Activated naive CD4-positive, alpha-beta T cell treated with anti-CD3 and anti-CD28 coated beads, Interleukin-2, amount 10 ng/mL, durations not matched to agents 7 days and 5 days (primary cell): ENCODE measurements at regions not wholly inside any gene's neighbourhood (a gene's known extent, or its start where the extent isn't known, plus 50 kb on each side); places are given as distances from the start of the nearest gene placed in this dataset.

ENCODE experiments used
- CTCF ChIA-PET: fragments of 350-600 bp; sonication (Branson Sonifier 250); formaldehyde crosslinking; loops from one replicate; lab custom pipeline; 2021; ENCODE audit warnings: antibody characterized with exemption; lab: Charles Lee
- DNase-seq: peaks from one replicate; pipeline ENCODE4 v3.0.0-alpha.2; 2020
- H3K27ac Mint-ChIP-seq: one replicate; pipeline ENCODE4 v1.8.0; 2021; ENCODE audit warnings: mild to moderate bottlenecking, moderate library complexity, mixed read lengths
- H3K27me3 Mint-ChIP-seq: one replicate; pipeline ENCODE4 v1.8.0; 2021; ENCODE audit warnings: mild to moderate bottlenecking, mixed read lengths
- H3K36me3 Mint-ChIP-seq: one replicate; pipeline ENCODE4 v1.8.0; 2021; ENCODE audit warnings: mixed read lengths
- H3K4me1 Mint-ChIP-seq: one replicate; pipeline ENCODE4 v1.8.0; 2021; ENCODE audit warnings: mixed read lengths
- H3K4me3 Mint-ChIP-seq: one replicate; pipeline ENCODE4 v1.8.0; 2021; ENCODE audit warnings: mild to moderate bottlenecking, moderate library complexity, mixed read lengths
- H3K9me3 Mint-ChIP-seq: one replicate; pipeline ENCODE4 v1.8.0; 2021; ENCODE audit warnings: mixed read lengths

GRCh38 chr10:112052166-112052565, 131.4 kb downstream of the GPAM start:
- Mint-ChIP-seq H3K4me3 (no peak overlapping the region), H3K27me3 (no peaks in the 10 kb centered on the region), H3K36me3 (no peaks in the 10 kb centered on the region), H3K9me3 (no peaks in the 10 kb centered on the region), H3K27ac (no peak overlapping the region), H3K4me1 (no peaks in the 10 kb centered on the region)
- CTCF ChIA-PET = no interaction called here
- no peak for DNase-seq

DNA sequence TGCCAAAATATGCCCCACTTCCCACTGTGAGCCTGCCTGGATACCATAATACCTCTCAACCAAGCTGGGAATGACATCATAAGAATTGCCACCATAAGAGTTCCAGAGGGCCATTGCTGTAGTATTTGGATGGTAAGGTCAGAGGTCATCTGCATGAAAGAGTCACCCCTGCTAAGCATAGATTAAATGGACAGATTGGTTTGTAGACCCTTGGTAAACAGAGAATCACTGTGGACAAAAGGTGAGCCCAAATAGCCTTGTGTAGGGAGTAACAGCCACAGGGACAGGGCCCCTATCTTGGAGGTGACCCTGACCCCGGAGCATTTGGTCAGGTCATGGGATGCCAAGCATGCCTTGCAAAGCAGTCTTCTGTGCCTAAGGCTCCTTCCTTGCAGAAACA, 129.7 kb downstream of the GPAM start:
- Mint-ChIP-seq H3K27ac (no peak overlapping the region), H3K27me3 (no peaks in the 10 kb centered on the region), H3K36me3 (no peaks in the 10 kb centered on the region), H3K4me1 (no peaks in the 10 kb centered on the region), H3K4me3 (no peak overlapping the region), H3K9me3 (no peaks in the 10 kb centered on the region)
- no peak for DNase-seq
- CTCF ChIA-PET = no interaction called here

DNA sequence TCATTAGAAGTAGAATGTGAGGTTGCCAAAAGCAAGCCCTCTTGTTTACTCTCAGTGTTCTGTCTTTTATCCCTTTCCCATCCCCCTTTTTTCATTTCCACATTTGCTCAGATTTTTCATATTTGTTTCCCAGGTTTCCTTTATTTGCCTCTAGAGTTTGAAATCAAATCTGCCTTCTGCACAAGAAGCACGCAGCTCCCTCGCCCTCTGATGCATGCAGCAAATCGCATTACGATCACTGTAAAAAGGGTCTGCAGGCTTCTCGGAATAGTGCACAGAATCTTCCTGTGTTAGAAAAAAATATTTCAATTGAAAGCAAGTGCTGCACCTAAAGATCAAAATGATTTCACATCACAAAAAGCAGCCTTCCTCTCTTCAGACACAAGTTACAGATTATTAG, 129.0 kb downstream of the GPAM start:
- Mint-ChIP-seq H3K27me3 (no peaks in the 10 kb centered on the region), H3K4me1 (no peaks in the 10 kb centered on the region), H3K27ac (no peak overlapping the region), H3K4me3 (no peak overlapping the region), H3K9me3 (no peaks in the 10 kb centered on the region), H3K36me3 (no peaks in the 10 kb centered on the region)
- CTCF ChIA-PET = no interaction called here
- no peak for DNase-seq

- DNase-seq = no peak
- H3K27me3 Mint-ChIP-seq = no peaks in the 10 kb centered on the region
- no peaks in the 10 kb centered on the region for H3K36me3 Mint-ChIP-seq
- H3K4me3 Mint-ChIP-seq = no peak overlapping the region
- no peaks in the 10 kb centered on the region for H3K4me1 Mint-ChIP-seq
- H3K9me3 Mint-ChIP-seq = no peaks in the 10 kb centered on the region
- no peak overlapping the region for H3K27ac Mint-ChIP-seq
- CTCF ChIA-PET = no interaction called here
These were observed 126.5 kb downstream of the GPAM start for GRCh38 chr10:112057072-112057471.

DNA sequence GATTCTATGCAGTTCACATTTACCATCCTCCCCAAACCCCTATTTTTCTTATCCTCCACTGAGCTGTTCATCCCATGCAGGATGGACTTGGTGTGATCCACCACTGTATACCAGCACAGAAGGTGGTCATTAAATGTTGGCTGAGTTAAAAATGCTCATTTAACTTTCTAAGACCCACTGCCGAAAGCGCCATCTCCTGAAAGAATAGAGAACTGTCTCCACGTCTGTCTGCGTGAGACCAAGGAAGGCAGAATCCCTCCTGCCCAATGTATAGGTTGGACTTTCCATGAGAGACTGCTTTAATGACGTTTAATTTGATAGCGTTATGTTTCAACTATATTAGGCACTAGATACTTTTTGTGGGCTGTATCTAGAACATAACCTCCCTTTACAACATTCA, 124.3 kb downstream of the GPAM start:
- no peaks in the 10 kb centered on the region for H3K9me3 Mint-ChIP-seq

GRCh38 chr10:112071596-112072133, 111.9 kb downstream of the GPAM start:
- H3K9me3 Mint-ChIP-seq = no peaks in the 10 kb centered on the region
- no peaks in the 10 kb centered on the region for H3K4me1 Mint-ChIP-seq
- H3K27ac Mint-ChIP-seq = no peak overlapping the region
- CTCF ChIA-PET = no interaction called here
- DNase-seq = no peak
- H3K27me3 Mint-ChIP-seq = peaks cover 3% of the 10 kb centered on the region
- no peak overlapping the region for H3K4me3 Mint-ChIP-seq
- H3K36me3 Mint-ChIP-seq = no peaks in the 10 kb centered on the region

More for the DNA sequence above, 124.3 kb downstream of the GPAM start:
- no peaks in the 10 kb centered on the region for H3K4me1 Mint-ChIP-seq
- H3K36me3 Mint-ChIP-seq = no peaks in the 10 kb centered on the region
- DNase-seq = no peak
- H3K27ac Mint-ChIP-seq = no peak overlapping the region
- no peak overlapping the region for H3K4me3 Mint-ChIP-seq
- CTCF ChIA-PET = interaction anchor here (1.0 kb wide), 1 partner anchor 78 kb away, joined by 3 read pairs; no protein-coding TSS in a partner anchor
- no peaks in the 10 kb centered on the region for H3K27me3 Mint-ChIP-seq

DNA sequence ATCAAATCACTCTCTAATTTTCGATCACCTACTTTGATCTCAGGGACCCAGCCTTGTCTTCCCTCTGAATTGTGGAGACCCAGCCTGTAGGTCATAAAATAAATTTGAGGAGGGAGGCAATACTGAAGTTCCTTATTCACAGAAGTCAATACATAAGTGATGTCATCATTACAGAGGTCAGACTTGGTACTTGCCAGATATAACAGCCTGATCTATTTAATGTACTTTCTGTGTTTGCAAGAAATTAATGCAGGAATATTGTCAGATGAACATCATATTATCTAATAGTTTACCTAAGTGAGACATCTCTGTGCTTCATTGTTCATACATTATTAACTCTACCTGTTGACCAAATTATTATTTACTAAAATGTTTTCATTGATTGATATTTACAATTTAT, 105.6 kb downstream of the GPAM start:
- Mint-ChIP-seq H3K36me3 (no peaks in the 10 kb centered on the region), H3K4me3 (no peak overlapping the region), H3K27ac (no peak overlapping the region), H3K4me1 (no peaks in the 10 kb centered on the region), H3K27me3 (no peaks in the 10 kb centered on the region), H3K9me3 (no peaks in the 10 kb centered on the region)
- CTCF ChIA-PET = no interaction called here
- DNase-seq = no peak

- Mint-ChIP-seq H3K27me3 (no peaks in the 10 kb centered on the region), H3K4me1 (no peaks in the 10 kb centered on the region), H3K4me3 (no peak overlapping the region), H3K9me3 (no peaks in the 10 kb centered on the region), H3K36me3 (no peaks in the 10 kb centered on the region), H3K27ac (no peak overlapping the region)
- CTCF ChIA-PET = no interaction called here
- no peak for DNase-seq
These were observed 103.3 kb downstream of the GPAM start for GRCh38 chr10:112080231-112080630.

- CTCF ChIA-PET = no interaction called here
- H3K27ac Mint-ChIP-seq = no peak overlapping the region
- no peaks in the 10 kb centered on the region for H3K4me1 Mint-ChIP-seq
- no peaks in the 10 kb centered on the region for H3K36me3 Mint-ChIP-seq
- peaks cover 4% of the 10 kb centered on the region for H3K27me3 Mint-ChIP-seq
- DNase-seq = no peak
- no peak overlapping the region for H3K4me3 Mint-ChIP-seq
- H3K9me3 Mint-ChIP-seq = no peaks in the 10 kb centered on the region
These were observed 101.4 kb downstream of the GPAM start for GRCh38 chr10:112082120-112082519.

DNA sequence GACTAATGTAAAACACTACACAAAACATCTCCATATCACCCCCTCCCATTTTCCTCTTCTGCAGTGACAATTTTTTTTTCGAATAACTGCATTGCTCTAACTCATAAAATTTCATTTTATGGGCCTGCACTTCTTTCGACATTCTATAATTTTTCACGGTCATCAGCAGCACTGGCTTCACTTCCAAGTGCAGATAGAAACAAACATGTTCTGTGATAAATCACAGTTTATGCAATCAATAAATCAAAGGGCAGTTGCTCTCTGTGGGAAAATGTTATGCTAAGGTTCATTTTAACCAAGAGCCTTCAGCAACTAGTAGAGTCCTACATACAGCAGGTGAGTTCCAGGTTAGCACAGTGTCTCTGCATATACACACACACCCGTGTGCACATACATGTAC, 100.1 kb downstream of the GPAM start:
- no peak for DNase-seq
- no peaks in the 10 kb centered on the region for H3K9me3 Mint-ChIP-seq
- no peak overlapping the region for H3K4me3 Mint-ChIP-seq
- H3K4me1 Mint-ChIP-seq = no peaks in the 10 kb centered on the region
- H3K36me3 Mint-ChIP-seq = no peaks in the 10 kb centered on the region
- H3K27me3 Mint-ChIP-seq = peaks cover 4% of the 10 kb centered on the region
- H3K27ac Mint-ChIP-seq = no peak overlapping the region
- CTCF ChIA-PET = no interaction called here

GRCh38 chr10:112087953-112088456, 95.6 kb downstream of the GPAM start:
- H3K4me3 Mint-ChIP-seq = no peak overlapping the region
- no peak for DNase-seq
- no peaks in the 10 kb centered on the region for H3K9me3 Mint-ChIP-seq
- CTCF ChIA-PET = no interaction called here
- no peaks in the 10 kb centered on the region for H3K36me3 Mint-ChIP-seq
- H3K27me3 Mint-ChIP-seq = peaks cover 4% of the 10 kb centered on the region
- no peak overlapping the region for H3K27ac Mint-ChIP-seq
- no peaks in the 10 kb centered on the region for H3K4me1 Mint-ChIP-seq

DNA sequence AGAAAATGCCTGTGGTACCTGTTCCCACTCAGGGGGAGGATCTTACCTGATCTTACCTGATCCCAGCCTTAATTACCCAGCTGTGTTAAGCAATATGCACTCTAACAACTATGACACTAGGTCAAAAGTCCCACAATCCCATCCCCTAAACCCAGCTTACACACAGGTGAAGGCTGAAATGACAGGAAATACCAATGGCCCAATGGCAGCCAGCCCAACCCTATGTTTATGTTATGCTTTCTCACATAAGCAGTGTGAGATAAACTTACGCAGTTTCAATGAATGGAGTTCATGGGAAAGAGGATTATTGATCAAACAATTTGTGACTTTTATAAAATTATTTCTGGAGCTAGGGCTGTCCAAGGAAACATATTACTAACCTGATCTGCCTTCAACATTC, 91.9 kb downstream of the GPAM start:
- Mint-ChIP-seq H3K9me3 (no peaks in the 10 kb centered on the region), H3K27ac (no peak overlapping the region), H3K4me3 (no peak overlapping the region), H3K4me1 (no peaks in the 10 kb centered on the region), H3K27me3 (peaks cover 3% of the 10 kb centered on the region), H3K36me3 (no peaks in the 10 kb centered on the region)
- CTCF ChIA-PET = interaction anchor here (2.1 kb wide), 1 partner anchor 45 kb away, joined by 6 read pairs; no protein-coding TSS in a partner anchor
- DNase-seq = no peak

GRCh38 chr10:112092519-112092918, 91.0 kb downstream of the GPAM start:
- H3K27ac Mint-ChIP-seq = no peak overlapping the region
- CTCF ChIA-PET = no interaction called here
- H3K4me1 Mint-ChIP-seq = no peaks in the 10 kb centered on the region
- H3K36me3 Mint-ChIP-seq = no peaks in the 10 kb centered on the region
- no peak overlapping the region for H3K4me3 Mint-ChIP-seq
- no peaks in the 10 kb centered on the region for H3K9me3 Mint-ChIP-seq
- DNase-seq = no peak
- H3K27me3 Mint-ChIP-seq = peaks cover 3% of the 10 kb centered on the region

GRCh38 chr10:112094984-112095383, 88.6 kb downstream of the GPAM start:
- no peaks in the 10 kb centered on the region for H3K36me3 Mint-ChIP-seq
- CTCF ChIA-PET = no interaction called here
- H3K27me3 Mint-ChIP-seq = peaks cover 3% of the 10 kb centered on the region
- H3K27ac Mint-ChIP-seq = no peak overlapping the region
- H3K4me1 Mint-ChIP-seq = no peaks in the 10 kb centered on the region
- no peaks in the 10 kb centered on the region for H3K9me3 Mint-ChIP-seq
- DNase-seq = no peak
- H3K4me3 Mint-ChIP-seq = no peak overlapping the region

- no peaks in the 10 kb centered on the region for H3K4me1 Mint-ChIP-seq
- peaks cover 9% of the 10 kb centered on the region for H3K27me3 Mint-ChIP-seq
- no peak for DNase-seq
- H3K36me3 Mint-ChIP-seq = no peaks in the 10 kb centered on the region
- H3K9me3 Mint-ChIP-seq = no peaks in the 10 kb centered on the region
- no peak overlapping the region for H3K4me3 Mint-ChIP-seq
- CTCF ChIA-PET = interaction anchor here (0.8 kb wide), 1 partner anchor 41 kb away, joined by 3 read pairs; no protein-coding TSS in a partner anchor
- no peak overlapping the region for H3K27ac Mint-ChIP-seq
These were observed 87.8 kb downstream of the GPAM start for GRCh38 chr10:112095731-112096130.
